ENCODE measurements at regions not wholly inside any gene's neighbourhood (a gene's known extent, or its start where the extent isn't known, plus 50 kb on each side); places are given as distances from the start of the nearest gene placed in this dataset.

GRCh38 chr18:45353530-45353929 lies 261.7 kb upstream of the SLC14A2 start:
- WGBS, 2 experiments (ENCODE audit: extremely low coverage in 2 of 2, insufficient read length in 1 of 2), result no CpG with 5 or more reads among the region's 2 CpGs
- BruUV-seq (replicated peaks), result no TSS peak
- Histone ChIP-seq H4K5ac (ENCODE audit: low read depth, low read length) (no peak overlapping the region), H4K20me1 (ENCODE audit: insufficient read depth, low read length) (no peaks in the 10 kb centered on the region), H3K9me1 (ENCODE audit: insufficient read depth, low read length) (no peaks in the 10 kb centered on the region), H3K4me2 (ENCODE audit: low read depth, low read length) (no peak overlapping the region), H3K23ac (ENCODE audit: low read depth, low read length) (no peak overlapping the region), H4K91ac (ENCODE audit: insufficient read depth, low read depth, low read length) (no peak overlapping the region), H2AK5ac (ENCODE audit: low read depth, low read length) (no peak overlapping the region), H3K14ac (replicated peaks; ENCODE audit: low read depth, low read length) (no peak overlapping the region), H3K9ac (ENCODE audit: low read depth, low read length) (no peak overlapping the region), H3K79me1 (ENCODE audit: low read depth in 1 of 2, low read length in 2 of 2) (no peaks in the 10 kb centered on the region), H2BK20ac (ENCODE audit: low read depth, low read length) (no peak overlapping the region), H2AK9ac (replicated peaks; ENCODE audit: low read depth, low read length, poor library complexity) (no peak overlapping the region), H3K4me1 (ENCODE audit: control insufficient read depth, insufficient read depth, low read length) (no peaks in the 10 kb centered on the region; the same call in 1 of the 2 replicates), H2BK15ac (ENCODE audit: low read depth, low read length) (no peak overlapping the region), H2AFZ (replicated peaks; ENCODE audit: low read length, poor library complexity) (no peak overlapping the region), H3K9me3 (ENCODE audit: control insufficient read depth, insufficient read depth, low read length) (no peaks in the 10 kb centered on the region), H2BK5ac (ENCODE audit: low read depth, low read length, poor library complexity, severe bottlenecking) (no peak overlapping the region), H3K56ac (ENCODE audit: extremely low read depth, insufficient read depth, low read length) (no peak overlapping the region), H3K36me3 (ENCODE audit: control insufficient read depth, insufficient read depth, low read length) (no peaks in the 10 kb centered on the region), H3K27me3 (ENCODE audit: control insufficient read depth, insufficient read depth, low read length) (peaks cover 7% of the 10 kb centered on the region; the same call in 1 of the 2 replicates), H3K27ac (ENCODE audit: insufficient read depth, low read length) (no peak overlapping the region), H3K4me3 (ENCODE audit: insufficient read depth, low read depth, low read length) (no peak overlapping the region), H3K18ac (ENCODE audit: low read depth, low read length) (no peak overlapping the region), H2BK120ac (ENCODE audit: low read depth, low read length) (no peak overlapping the region), H4K8ac (ENCODE audit: low read depth in 2 of 2, low read length in 2 of 2) (no peak overlapping the region), H3K4ac (ENCODE audit: low read depth, low read length) (no peak overlapping the region)
- ChIA-PET CTCF (interaction anchor here (1.3 kb wide), 1 partner anchor 17 kb away, joined by 3 read pairs; no protein-coding TSS in a partner anchor), POLR2A (ENCODE audit: unreplicated experiment) (no interaction called here)
- intact Hi-C loops (cut with micrococcal nuclease) (no loop called here), in situ Hi-C loops (cut with MboI; ENCODE audit: low sequenced_read_pairs) (no loop called here), dilution Hi-C loops (cut with HindIII; ENCODE audit: low sequenced_read_pairs, unreplicated experiment) (no loop called here)
- TF ChIP-seq, protein P1, sequence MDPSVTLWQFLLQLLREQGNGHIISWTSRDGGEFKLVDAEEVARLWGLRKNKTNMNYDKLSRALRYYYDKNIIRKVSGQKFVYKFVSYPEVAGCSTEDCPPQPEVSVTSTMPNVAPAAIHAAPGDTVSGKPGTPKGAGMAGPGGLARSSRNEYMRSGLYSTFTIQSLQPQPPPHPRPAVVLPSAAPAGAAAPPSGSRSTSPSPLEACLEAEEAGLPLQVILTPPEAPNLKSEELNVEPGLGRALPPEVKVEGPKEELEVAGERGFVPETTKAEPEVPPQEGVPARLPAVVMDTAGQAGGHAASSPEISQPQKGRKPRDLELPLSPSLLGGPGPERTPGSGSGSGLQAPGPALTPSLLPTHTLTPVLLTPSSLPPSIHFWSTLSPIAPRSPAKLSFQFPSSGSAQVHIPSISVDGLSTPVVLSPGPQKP (IDR thresholded peaks at IDR 0.05; ENCODE audit: borderline replicate concordance, low read depth, low read length), result no peak
- TF ChIP-seq SMC3 (IDR thresholded peaks at IDR 0.05; ENCODE audit: low read depth, low read length) (no peak), MAZ (IDR thresholded peaks at IDR 0.05; ENCODE audit: borderline replicate concordance, low read depth, low read length) (no peak), MAFK (IDR thresholded peaks at IDR 0.05; ENCODE audit: low read depth, low read length) (no peak)
- ATAC-seq (ENCODE audit: low read depth), result no peak
- DNase-seq, result no peak

All from IMR-90 (cell line).